ENCODE measurements at regions not wholly inside any gene's neighbourhood (a gene's known extent, or its start where the extent isn't known, plus 50 kb on each side); places are given as distances from the start of the nearest gene placed in this dataset.

- Histone ChIP-seq H3K36me3 (no peaks in the 10 kb centered on the region), H3K4me3 (no peak overlapping the region), H3K4me1 (no peaks in the 10 kb centered on the region), H3K27me3 (no peaks in the 10 kb centered on the region), H3K9me3 (no peaks in the 10 kb centered on the region), H3K27ac (no peak overlapping the region)
- TF ChIP-seq, protein P1, sequence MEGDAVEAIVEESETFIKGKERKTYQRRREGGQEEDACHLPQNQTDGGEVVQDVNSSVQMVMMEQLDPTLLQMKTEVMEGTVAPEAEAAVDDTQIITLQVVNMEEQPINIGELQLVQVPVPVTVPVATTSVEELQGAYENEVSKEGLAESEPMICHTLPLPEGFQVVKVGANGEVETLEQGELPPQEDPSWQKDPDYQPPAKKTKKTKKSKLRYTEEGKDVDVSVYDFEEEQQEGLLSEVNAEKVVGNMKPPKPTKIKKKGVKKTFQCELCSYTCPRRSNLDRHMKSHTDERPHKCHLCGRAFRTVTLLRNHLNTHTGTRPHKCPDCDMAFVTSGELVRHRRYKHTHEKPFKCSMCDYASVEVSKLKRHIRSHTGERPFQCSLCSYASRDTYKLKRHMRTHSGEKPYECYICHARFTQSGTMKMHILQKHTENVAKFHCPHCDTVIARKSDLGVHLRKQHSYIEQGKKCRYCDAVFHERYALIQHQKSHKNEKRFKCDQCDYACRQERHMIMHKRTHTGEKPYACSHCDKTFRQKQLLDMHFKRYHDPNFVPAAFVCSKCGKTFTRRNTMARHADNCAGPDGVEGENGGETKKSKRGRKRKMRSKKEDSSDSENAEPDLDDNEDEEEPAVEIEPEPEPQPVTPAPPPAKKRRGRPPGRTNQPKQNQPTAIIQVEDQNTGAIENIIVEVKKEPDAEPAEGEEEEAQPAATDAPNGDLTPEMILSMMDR (IDR thresholded peaks at IDR 0.05), result no peak
- no peak for TF ChIP-seq POLR2A (IDR thresholded peaks at IDR 0.05)
- intact Hi-C loops (cut with DNase I; ENCODE audit: low total_unique reads), result no loop called here
- no peak for DNase-seq
These were observed 356.0 kb downstream of the ZPLD1 start for GRCh38 chr3:102790747-102791325.

GRCh38 chr3:102791641-102792589 lies 357.1 kb downstream of the ZPLD1 start:
- no peak for DNase-seq
- Histone ChIP-seq H3K27me3 (no peaks in the 10 kb centered on the region), H3K36me3 (no peaks in the 10 kb centered on the region), H3K4me1 (no peaks in the 10 kb centered on the region), H3K9me3 (no peaks in the 10 kb centered on the region), H3K27ac (no peak overlapping the region), H3K4me3 (no peak overlapping the region)
- intact Hi-C loops (cut with DNase I; ENCODE audit: low total_unique reads), result no loop called here
- no peak for TF ChIP-seq POLR2A (IDR thresholded peaks at IDR 0.05)
- TF ChIP-seq, protein P1 (IDR thresholded peaks at IDR 0.05), result no peak

DNA sequence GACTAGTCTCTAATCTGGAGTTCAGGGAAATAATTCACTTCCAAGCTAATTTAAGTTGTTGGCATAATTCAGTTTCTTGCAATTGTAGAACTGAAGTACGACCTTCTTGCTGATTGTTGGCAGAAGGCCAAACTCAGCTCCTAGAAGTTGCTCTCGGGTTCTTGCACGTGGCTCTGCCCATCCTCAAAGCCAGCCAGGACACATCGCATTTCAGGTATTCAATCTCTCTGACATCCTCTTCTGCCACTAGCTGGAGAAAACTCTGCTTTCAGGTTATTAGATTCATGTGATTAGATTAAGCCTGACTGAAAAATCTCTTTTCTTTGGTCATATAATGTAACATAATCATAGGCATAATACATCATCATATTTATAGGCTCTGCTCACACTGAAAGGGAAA lies 362.0 kb downstream of the ZPLD1 start:
- H3K27ac ChIP-seq, result no peak overlapping the region
- no peak overlapping the region for H3K4me3 ChIP-seq
- H3K4me1 ChIP-seq, result no peaks in the 10 kb centered on the region
- no peak for DNase-seq
- H3K9me3 ChIP-seq, result no peaks in the 10 kb centered on the region
- intact Hi-C loops (cut with DNase I; ENCODE audit: low total_unique reads), result no loop called here
- H3K36me3 ChIP-seq, result no peaks in the 10 kb centered on the region
- TF ChIP-seq, protein P1 (IDR thresholded peaks at IDR 0.05), result no peak
- TF ChIP-seq POLR2A (IDR thresholded peaks at IDR 0.05), result no peak
- no peaks in the 10 kb centered on the region for H3K27me3 ChIP-seq

- no peak for TF ChIP-seq POLR2A (IDR thresholded peaks at IDR 0.05)
- TF ChIP-seq, protein P1 (IDR thresholded peaks at IDR 0.05), result no peak
- Histone ChIP-seq H3K4me3 (no peak overlapping the region), H3K9me3 (no peaks in the 10 kb centered on the region), H3K36me3 (no peaks in the 10 kb centered on the region), H3K27ac (no peak overlapping the region), H3K4me1 (no peaks in the 10 kb centered on the region), H3K27me3 (no peaks in the 10 kb centered on the region)
- no peak for DNase-seq
- intact Hi-C loops (cut with DNase I; ENCODE audit: low total_unique reads), result no loop called here
These were observed 368.1 kb downstream of the ZPLD1 start for GRCh38 chr3:102802819-102803420.

- intact Hi-C loops (cut with DNase I; ENCODE audit: low total_unique reads), result no loop called here
These were observed 376.1 kb downstream of the ZPLD1 start for GRCh38 chr3:102810937-102811336.

More at GRCh38 chr3:102810937-102811336, 376.1 kb downstream of the ZPLD1 start:
- H3K4me3 ChIP-seq, result no peak overlapping the region
- H3K4me1 ChIP-seq, result no peaks in the 10 kb centered on the region
- H3K9me3 ChIP-seq, result no peaks in the 10 kb centered on the region
- H3K27ac ChIP-seq, result no peak overlapping the region
- H3K36me3 ChIP-seq, result no peaks in the 10 kb centered on the region
- no peak for TF ChIP-seq POLR2A (IDR thresholded peaks at IDR 0.05)
- TF ChIP-seq, protein P1 (IDR thresholded peaks at IDR 0.05), result no peak
- H3K27me3 ChIP-seq, result no peaks in the 10 kb centered on the region
- no peak for DNase-seq
